ENCODE measurements at regions not wholly inside any gene's neighbourhood (a gene's known extent, or its start where the extent isn't known, plus 50 kb on each side); places are given as distances from the start of the nearest gene placed in this dataset.

- TF ChIP-seq, protein P1, sequence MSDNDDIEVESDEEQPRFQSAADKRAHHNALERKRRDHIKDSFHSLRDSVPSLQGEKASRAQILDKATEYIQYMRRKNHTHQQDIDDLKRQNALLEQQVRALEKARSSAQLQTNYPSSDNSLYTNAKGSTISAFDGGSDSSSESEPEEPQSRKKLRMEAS (CRISPR knock-in tag; IDR thresholded peaks at IDR 0.05): no peak
- TF ChIP-seq ZBTB33 (CRISPR knock-in tag; IDR thresholded peaks at IDR 0.05): no peak
- no peak for TF ChIP-seq POLR2A (conservative IDR thresholded peaks at IDR 0.05)
- no peak for TF ChIP-seq USF1 (CRISPR knock-in tag; IDR thresholded peaks at IDR 0.05)
- no peak for TF ChIP-seq ATF6 (CRISPR knock-in tag; IDR thresholded peaks at IDR 0.05)
- TF ChIP-seq ZNF274 (IDR thresholded peaks at IDR 0.05; ENCODE audit: borderline replicate concordance, low read depth, low read length): no peak
- no peak for TF ChIP-seq CTCF (IDR thresholded peaks at IDR 0.05 in 2 of 3, conservative IDR thresholded peaks at IDR 0.05 in 1 of 3; ENCODE audit: insufficient read depth in 2 of 3, low read depth in 1 of 3, low read length in 3 of 3)
- TF ChIP-seq ZFP30 (CRISPR knock-in tag; IDR thresholded peaks at IDR 0.05; ENCODE audit: borderline replicate concordance): no peak
- TF ChIP-seq ZNF146 (CRISPR knock-in tag; IDR thresholded peaks at IDR 0.05; ENCODE audit: unreplicated experiment): no peak
- no peak for TF ChIP-seq ZNF76 (CRISPR knock-in tag; IDR thresholded peaks at IDR 0.05; ENCODE audit: borderline replicate concordance)
These were observed 85.2 kb downstream of the CCDC34 start for GRCh38 chr11:27277843-27278242.

All from K562 (cell line).